HCT116 (cell line): ENCODE measurements at regions not wholly inside any gene's neighbourhood (a gene's known extent, or its start where the extent isn't known, plus 50 kb on each side); places are given as distances from the start of the nearest gene placed in this dataset.

Experiments
- ATAC-seq: fragments of 200-7000 bp; cut with Tn5 transposase; 2 replicates; pipeline ENCODE4 v1.9.1; 2020; ENCODE audit warnings: mild to moderate bottlenecking, moderate library complexity
- BruUV-seq: library from RNA; stranded (reverse); fragments of 400-500 nt; replicated peaks from 2 replicates; lab custom pipeline; 2021; lab: Mats Ljungman, UMichigan
- CTCF ChIA-PET: fragments of 300-600 bp; sonication (Branson Sonifier 250); formaldehyde crosslinking; loops from one replicate; lab custom pipeline; 2021; ENCODE audit warnings: antibody characterized with exemption; lab: Charles Lee
- POLR2A ChIA-PET: fragments of 300-600, 350-600 bp; sonication (Branson Sonifier 250); formaldehyde crosslinking; loops from one replicate; lab custom pipeline; 2021; ENCODE audit warnings: antibody characterized with exemption; lab: Charles Lee
- RAD21 ChIA-PET, 2 experiments: fragments of 300-600 bp; sonication (Branson Sonifier 250); formaldehyde crosslinking; loops; one replicate each; lab custom pipeline; 2023; ENCODE audit warnings: low total read pairs in 2 of 2; ENCODE audit not compliant: uncharacterized antibody in 2 of 2, unreplicated experiment in 2 of 2, low non-redundant PET in 1 of 2; lab: Charles Lee
- DNase-seq: peaks from one replicate; pipeline ENCODE4 v3.0.0-alpha.2; 2010; ENCODE audit warnings: low read depth, low spot score
- H2AFZ ChIP-seq: fragments of 200-600 bp; shearing (Covaris generic), sonication (generic); 2 replicates; pipeline ENCODE4 v1.6.1; 2017; ENCODE audit warnings: low read depth, mixed run types, mixed read lengths, antibody characterized with exemption, low read length; ENCODE audit not compliant: poor library complexity, severe bottlenecking
- H3K27ac ChIP-seq: 2 replicates; pipeline ENCODE4 v1.5.1; 2012; ENCODE audit warnings: low read depth, low read length
- H3K27me3 ChIP-seq: fragments of 200-600 bp; sonication (generic); 2 replicates; pipeline ENCODE4 v1.6.1; 2016; ENCODE audit warnings: mixed run types, low read length, mixed read lengths; ENCODE audit not compliant: insufficient read depth
- H3K36me3 ChIP-seq, 2 experiments: fragments of 200-500 bp in 1 of 2; fragments of 200-600 bp in 1 of 2; sonication (Bioruptor generic) in 1 of 2; sonication (generic) in 1 of 2; 2 replicates each; pipeline versions ENCODE4 v1.5.1 to v1.6.1; 2014 to 2016; ENCODE audit warnings: low read length in 2 of 2, inconsistent platforms in 1 of 2, mixed read lengths in 1 of 2, mixed run types in 1 of 2; ENCODE audit not compliant: insufficient read depth in 2 of 2, control insufficient read depth in 1 of 2
- H3K4me1 ChIP-seq, 2 experiments: fragments of 200-600 bp in 1 of 2; sonication (generic) in 1 of 2; 2 replicates each; pipeline versions ENCODE4 v1.5.1 to v1.6.1; 2012 to 2017; ENCODE audit warnings: low read length in 2 of 2, inconsistent platforms in 1 of 2, mild to moderate bottlenecking in 1 of 2, mixed read lengths in 1 of 2, mixed run types in 1 of 2, moderate library complexity in 1 of 2; ENCODE audit not compliant: insufficient read depth in 2 of 2, control insufficient read depth in 1 of 2
- H3K4me2 ChIP-seq: fragments of 200-600 bp; sonication (generic); 2 replicates; pipeline ENCODE4 v1.6.1; 2017; ENCODE audit warnings: mixed run types, low read length, mixed read lengths
- H3K4me3 ChIP-seq, 2 experiments: fragments of 200-600 bp in 1 of 2; sonication (generic) in 1 of 2; replicated peaks in 1 of 2; 2 replicates each; pipeline ENCODE4 v1.5.1; 2011 to 2016; ENCODE audit warnings: low read length in 2 of 2, control low read depth in 1 of 2, low read depth in 1 of 2, mild to moderate bottlenecking in 1 of 2, mixed read lengths in 1 of 2, mixed run types in 1 of 2
- H3K79me2 ChIP-seq: fragments of 200-600 bp; sonication (generic); 2 replicates; pipeline ENCODE4 v1.6.1; 2017; ENCODE audit warnings: mild to moderate bottlenecking, mixed run types, low read length, moderate library complexity, mixed read lengths; ENCODE audit not compliant: insufficient read depth
- H3K9ac ChIP-seq: fragments of 200-600 bp; sonication (generic); 2 replicates; pipeline ENCODE4 v1.6.1; 2016; ENCODE audit warnings: low read length, mixed read lengths
- H3K9me2 ChIP-seq: fragments of 200-600 bp; sonication (generic), shearing (Covaris generic); 2 replicates; pipeline ENCODE4 v1.6.1; 2017; ENCODE audit warnings: mixed run types, mild to moderate bottlenecking, moderate library complexity; ENCODE audit not compliant: insufficient read depth
- H3K9me3 ChIP-seq, 2 experiments: fragments of 200-500 bp in 1 of 2; fragments of 200-600 bp in 1 of 2; sonication (Bioruptor generic) in 1 of 2; sonication (generic) in 1 of 2; 2 replicates each; pipeline ENCODE4 v1.6.1; 2014 to 2017; ENCODE audit warnings: low read length in 2 of 2, mixed read lengths in 2 of 2, inconsistent platforms in 1 of 2, low read depth in 1 of 2, mild to moderate bottlenecking in 1 of 2, mixed run types in 1 of 2, moderate library complexity in 1 of 2; ENCODE audit not compliant: control insufficient read depth in 1 of 2, insufficient read depth in 1 of 2
- H4K20me1 ChIP-seq: fragments of 200-600 bp; sonication (generic), shearing (Covaris generic); 2 replicates; pipeline ENCODE4 v1.6.1; 2017; ENCODE audit warnings: mixed run types, mild to moderate bottlenecking, moderate library complexity; ENCODE audit not compliant: insufficient read depth
- CEBPB ChIP-seq: IDR thresholded peaks from 2 replicates; pipeline ENCODE4 v1.6.1; 2012; ENCODE audit warnings: low read depth
- ELF1 ChIP-seq: IDR thresholded peaks from 2 replicates; pipeline ENCODE4 v1.6.1; 2012; ENCODE audit warnings: low read depth, borderline replicate concordance
- EZH2 ChIP-seq: fragments of 200-600 bp; sonication (generic); IDR thresholded peaks from 2 replicates; pipeline ENCODE4 v1.6.1; 2017; ENCODE audit warnings: antibody characterized with exemption, mixed run types
- EZH2phosphoT487 ChIP-seq: fragments of 200-600 bp; IDR thresholded peaks from 2 replicates; pipeline ENCODE4 v1.6.1; 2018; ENCODE audit warnings: antibody characterized with exemption, borderline replicate concordance
- FOSL1 ChIP-seq: IDR thresholded peaks from 2 replicates; pipeline ENCODE4 v1.6.1; 2012; ENCODE audit warnings: low read depth
- JUND ChIP-seq: IDR thresholded peaks from 2 replicates; pipeline ENCODE4 v1.6.1; 2012
- MAX ChIP-seq: IDR thresholded peaks from 2 replicates; pipeline ENCODE4 v1.6.1; 2012
- RAD21 ChIP-seq: IDR thresholded peaks from 2 replicates; pipeline ENCODE4 v1.6.1; 2012; ENCODE audit warnings: low read depth, mild to moderate bottlenecking
- SP1 ChIP-seq: IDR thresholded peaks from 2 replicates; pipeline ENCODE4 v1.6.1; 2012; ENCODE audit warnings: low read depth
- TCF7L2 ChIP-seq: IDR thresholded peaks from 2 replicates; pipeline ENCODE4 v1.7.0; 2011; ENCODE audit warnings: borderline replicate concordance, inconsistent platforms; ENCODE audit not compliant: insufficient read depth, insufficient read length; ENCODE audit errors: extremely low read depth
- intact Hi-C: fragments of 100-400 bp; cut with micrococcal nuclease; formaldehyde crosslinking; loops from 2 replicates; pipeline ENCODE4 v1.10.0; 2022

DNA sequence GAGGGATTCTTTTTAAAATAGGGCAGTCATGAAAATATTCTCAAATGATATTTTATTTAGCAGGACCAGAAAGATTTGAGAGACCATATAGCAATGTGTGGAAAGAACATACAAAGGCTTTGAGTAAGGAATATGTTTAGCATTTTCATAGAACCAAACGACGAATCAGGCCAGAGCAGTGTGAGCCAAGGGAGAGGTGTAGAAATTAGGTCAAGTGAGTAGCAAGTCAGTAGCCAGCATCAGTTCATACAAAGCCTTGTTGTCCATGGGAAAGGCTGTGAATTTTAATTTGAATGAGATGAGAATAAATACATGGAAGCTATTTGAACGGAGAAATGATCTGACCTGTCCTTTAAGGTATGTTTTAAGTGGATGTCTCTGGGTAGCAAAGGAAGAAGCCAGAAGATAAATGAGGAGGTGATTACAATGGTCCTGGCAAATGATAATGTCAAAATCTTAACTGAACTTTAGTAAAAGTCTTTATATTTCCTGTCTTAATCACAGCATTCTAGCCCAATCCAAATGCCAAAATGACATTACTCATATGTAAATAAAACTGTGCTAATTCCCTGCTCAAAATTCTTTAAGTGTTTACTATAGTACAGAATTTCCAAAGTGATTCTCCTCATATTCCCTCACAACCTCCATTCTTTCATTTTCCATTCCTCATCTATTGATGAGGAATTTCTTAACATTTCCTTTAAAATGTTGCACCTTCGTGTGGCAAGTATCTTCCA is 155.7 kb upstream of the SLIT2 start:
- ATAC-seq: no peak

DNA sequence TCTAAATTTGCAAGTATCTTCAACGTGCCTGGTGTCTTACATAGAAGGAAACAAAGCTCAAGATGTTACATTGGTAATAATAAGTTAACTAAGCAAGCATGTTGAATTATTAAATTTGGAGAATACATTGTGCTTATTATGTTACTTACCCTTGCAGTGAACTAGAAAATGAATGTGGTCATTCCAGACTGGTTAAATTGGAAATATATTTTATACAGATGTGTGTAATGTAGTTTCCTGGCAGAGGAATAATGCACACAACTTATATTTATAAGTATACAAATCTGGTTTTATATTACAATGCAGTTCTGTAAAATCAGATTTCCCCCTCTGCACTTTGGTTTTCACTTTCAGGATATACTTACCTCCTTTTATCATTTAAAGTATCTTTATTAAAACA is 159.9 kb upstream of the SLIT2 start:
- no peak overlapping the region for H2AFZ ChIP-seq
- CTCF ChIA-PET: no interaction called here
- no peak overlapping the region for H3K27ac ChIP-seq
- H3K36me3 ChIP-seq: no peaks in the 10 kb centered on the region
- H3K9ac ChIP-seq: no peak overlapping the region
- no peak for TF ChIP-seq EZH2
- TF ChIP-seq SP1: no peak
- TF ChIP-seq RAD21: no peak
- TF ChIP-seq EZH2phosphoT487: no peak
- H3K4me2 ChIP-seq: no peak overlapping the region
- no TSS peak for BruUV-seq
- POLR2A ChIA-PET: no interaction called here
- ATAC-seq (no peak), DNase-seq (no peak)
- no peaks in the 10 kb centered on the region for H3K27me3 ChIP-seq
- H3K4me1 ChIP-seq: no peaks in the 10 kb centered on the region
- H3K4me3 ChIP-seq: no peak overlapping the region
- H3K9me3 ChIP-seq: no peaks in the 10 kb centered on the region
- H3K9me2 ChIP-seq: no peaks in the 10 kb centered on the region
- no peaks in the 10 kb centered on the region for H3K79me2 ChIP-seq
- no peaks in the 10 kb centered on the region for H4K20me1 ChIP-seq
- intact Hi-C loops: no loop called here
- RAD21 ChIA-PET: no interaction called here

More for the DNA sequence above, 155.7 kb upstream of the SLIT2 start:
- POLR2A ChIA-PET: no interaction called here
- DNase-seq: no peak
- no peak overlapping the region for H3K27ac ChIP-seq
- RAD21 ChIA-PET: no interaction called here
- no peak overlapping the region for H3K9ac ChIP-seq
- no peaks in the 10 kb centered on the region for H3K27me3 ChIP-seq
- no peaks in the 10 kb centered on the region for H3K9me3 ChIP-seq
- H2AFZ ChIP-seq: no peak overlapping the region
- CTCF ChIA-PET: no interaction called here
- no peaks in the 10 kb centered on the region for H3K79me2 ChIP-seq
- H4K20me1 ChIP-seq: no peaks in the 10 kb centered on the region
- H3K4me3 ChIP-seq: no peak overlapping the region
- H3K36me3 ChIP-seq: no peaks in the 10 kb centered on the region
- TF ChIP-seq EZH2phosphoT487 (no peak), TCF7L2 (no peak), EZH2 (no peak), CEBPB (no peak), MAX (no peak), ELF1 (no peak), FOSL1 (no peak), JUND (no peak)
- BruUV-seq: no TSS peak
- intact Hi-C loops: no loop called here
- H3K4me2 ChIP-seq: no peak overlapping the region
- no peaks in the 10 kb centered on the region for H3K4me1 ChIP-seq
- H3K9me2 ChIP-seq: no peaks in the 10 kb centered on the region
